GM12878 (cell line): ENCODE measurements at regions not wholly inside any gene's neighbourhood (a gene's known extent, or its start where the extent isn't known, plus 50 kb on each side); places are given as distances from the start of the nearest gene placed in this dataset.

Experiments
- ATAC-seq: fragments of 200-7000 bp; cut with Tn5 transposase; 3 replicates; pipeline ENCODE4 v1.9.1; 2020; ENCODE audit warnings: mild to moderate bottlenecking, moderate library complexity
- BruUV-seq: library from RNA; stranded (reverse); fragments of 400-500 nt; replicated peaks from 2 replicates; lab custom pipeline; 2021; lab: Mats Ljungman, UMichigan
- CTCF ChIA-PET: fragments of 300-600 bp; sonication (Branson Sonifier 250); formaldehyde crosslinking; extraction: SDS; loops from one replicate; lab custom pipeline; 2021; ENCODE audit warnings: inconsistent platforms; lab: Yijun Ruan, JAX
- POLR2A ChIA-PET: fragments of 350-600 bp; formaldehyde crosslinking; extraction: SDS; loops from one replicate; lab custom pipeline; 2021; ENCODE audit warnings: inconsistent platforms; lab: Charles Lee
- RAD21 ChIA-PET: fragments of 300-600 bp; sonication (Branson Sonifier 250); formaldehyde crosslinking; loops from one replicate; lab custom pipeline; 2023; ENCODE audit warnings: antibody characterized with exemption; ENCODE audit not compliant: unreplicated experiment; lab: Charles Lee
- SMC1A ChIA-PET: fragments of 300-600 bp; sonication (Branson Sonifier 250); formaldehyde crosslinking; loops from one replicate; lab custom pipeline; 2023; ENCODE audit not compliant: unreplicated experiment, uncharacterized antibody; lab: Charles Lee
- DNase-seq: peaks from one replicate; pipeline ENCODE4 v3.0.0-alpha.2; 2011; ENCODE audit warnings: low read depth, low spot score
- FAIRE-seq: peaks from 3 replicates; lab custom pipeline; 2011; peaks lifted over from hg19 to GRCh38; lab: Jason Lieb, UNC
- H2AFZ ChIP-seq: 2 replicates; pipeline ENCODE4 v1.6.0; 2011; ENCODE audit warnings: low read depth, low read length, control low read depth; ENCODE audit not compliant: control insufficient read depth
- H3K27ac ChIP-seq: 2 replicates; pipeline ENCODE4 v1.5.1; 2011; ENCODE audit warnings: control low read depth; ENCODE audit not compliant: control insufficient read depth, insufficient read depth
- H3K27me3 ChIP-seq, 2 experiments: replicated peaks in 1 of 2; 2 replicates each; pipeline versions ENCODE4 v1.6.0 to v1.6.1; 2011; ENCODE audit warnings: low read length in 1 of 2; ENCODE audit not compliant: control insufficient read depth in 2 of 2, insufficient read depth in 2 of 2
- H3K36me3 ChIP-seq, 2 experiments: 2 replicates each; pipeline ENCODE4 v1.5.1; 2011; ENCODE audit warnings: low read length in 1 of 2; ENCODE audit not compliant: control insufficient read depth in 2 of 2, insufficient read depth in 2 of 2
- H3K4me1 ChIP-seq: 2 replicates; pipeline ENCODE4 v1.6.1; 2011; ENCODE audit warnings: mild to moderate bottlenecking, low read length, moderate library complexity, mixed read lengths; ENCODE audit not compliant: control insufficient read depth, insufficient read depth
- H3K4me2 ChIP-seq: 2 replicates; pipeline ENCODE4 v1.6.0; 2011; ENCODE audit warnings: control low read depth; ENCODE audit not compliant: control insufficient read depth, insufficient read depth
- H3K4me3 ChIP-seq: fragments of 200-600 bp; sonication (generic); 2 replicates; pipeline ENCODE4 v1.5.1; 2016
- H3K79me2 ChIP-seq: 2 replicates; pipeline ENCODE4 v1.6.0; 2011; ENCODE audit warnings: low read length; ENCODE audit not compliant: control insufficient read depth, insufficient read depth
- H3K9ac ChIP-seq: 2 replicates; pipeline ENCODE4 v1.8.0; 2011; ENCODE audit warnings: low read length, control low read depth, mixed read lengths; ENCODE audit not compliant: control insufficient read depth, insufficient read depth
- H3K9me3 ChIP-seq: replicated peaks from 3 replicates; pipeline ENCODE4 v1.5.1; 2011; ENCODE audit warnings: mild to moderate bottlenecking, low read length; ENCODE audit not compliant: control insufficient read depth, insufficient read depth
- H4K20me1 ChIP-seq: 2 replicates; pipeline ENCODE4 v1.6.0; 2011; ENCODE audit not compliant: control insufficient read depth, insufficient read depth
- BRCA1 ChIP-seq: IDR thresholded peaks from 2 replicates; pipeline ENCODE4 v1.6.1; 2011; ENCODE audit warnings: low read depth, low read length, improper control_type of control experiment
- ELK1 ChIP-seq: IDR thresholded peaks from 2 replicates; pipeline ENCODE4 v1.6.1; 2012; ENCODE audit warnings: low read depth, low read length, improper control_type of control experiment
- FOXK2 ChIP-seq: fragments of 450-650 bp; IDR thresholded peaks from 2 replicates; pipeline ENCODE4 v1.6.1; 2017; ENCODE audit warnings: mild to moderate bottlenecking, moderate library complexity
- GABPA ChIP-seq: IDR thresholded peaks from 2 replicates; pipeline ENCODE4 v1.6.1; 2014; ENCODE audit warnings: antibody characterized with exemption, low read depth, mild to moderate bottlenecking, inconsistent platforms
- HSF1 ChIP-seq: fragments of 150-350 bp; IDR thresholded peaks from 2 replicates; pipeline ENCODE4 v1.6.1; 2014; ENCODE audit warnings: mild to moderate bottlenecking, low read depth, low read length
- IKZF1 ChIP-seq: fragments of 450-650 bp; conservative IDR thresholded peaks from 2 replicates; pipeline ENCODE4 v1.6.1; 2017; ENCODE audit warnings: antibody characterized with exemption, mild to moderate bottlenecking
- IRF5 ChIP-seq: fragments of 450-650 bp; IDR thresholded peaks from 2 replicates; pipeline ENCODE4 v1.6.1; 2017; ENCODE audit warnings: borderline replicate concordance
- POU2F2 ChIP-seq: IDR thresholded peaks from 3 replicates; pipeline ENCODE4 v1.6.1; 2011; ENCODE audit warnings: low read depth, mild to moderate bottlenecking, low read length, borderline replicate concordance
- RB1 ChIP-seq: fragments of 450-650 bp; formaldehyde crosslinking; IDR thresholded peaks from 2 replicates; pipeline ENCODE4 v1.6.1; 2017; ENCODE audit warnings: mild to moderate bottlenecking, borderline replicate concordance
- RBBP5 ChIP-seq: fragments of 200-600 bp; sonication (generic); conservative IDR thresholded peaks from 2 replicates; pipeline ENCODE4 v1.6.1; 2016
- REST ChIP-seq: IDR thresholded peaks from 2 replicates; pipeline ENCODE4 v1.6.1; 2012; ENCODE audit warnings: mild to moderate bottlenecking, low read depth, low read length
- RUNX3 ChIP-seq: IDR thresholded peaks from 2 replicates; pipeline ENCODE4 v1.6.1; 2012; ENCODE audit warnings: low read length, inconsistent platforms
- SIN3A ChIP-seq: IDR thresholded peaks from 2 replicates; pipeline ENCODE4 v1.6.1; 2012; ENCODE audit warnings: low read depth, low read length, improper control_type of control experiment
- SPI1 ChIP-seq: IDR thresholded peaks from 2 replicates; pipeline ENCODE4 v1.6.1; 2011; ENCODE audit warnings: low read depth, mild to moderate bottlenecking, low read length, moderate library complexity, borderline replicate concordance; ENCODE audit not compliant: insufficient read depth
- SUPT20H ChIP-seq: IDR thresholded peaks from 2 replicates; pipeline ENCODE4 v1.6.1; 2011; ENCODE audit warnings: low read depth, mild to moderate bottlenecking, low read length, moderate library complexity, borderline replicate concordance; ENCODE audit not compliant: control insufficient read depth
- WGBS: methylation state at CpG from one replicate; pipeline ENCODE4 v1.1.6; 2016; ENCODE audit warnings: low lambda C conversion rate; ENCODE audit not compliant: insufficient replicate concordance, insufficient coverage; ENCODE audit errors: missing lambda C conversion rate; 5-methylcytosine and 5-hydroxymethylcytosine counted together
- in situ Hi-C: fragments of 300-500 bp; cut with MboI; formaldehyde crosslinking; loops from 9 replicates; pipeline ENCODE4 v1.14.3; 2018; ENCODE audit warnings: mixed read lengths
- intact Hi-C: fragments of 100-400 bp; cut with micrococcal nuclease; formaldehyde crosslinking; loops from one replicate; pipeline ENCODE4 v1.14.2; 2022; ENCODE audit not compliant: unreplicated experiment

GRCh38 chr3:194854659-194855390 is 169.1 kb downstream of the FAM43A start:
- FAIRE-seq (no peak), DNase-seq (no peak), ATAC-seq (no peak)
- no peak overlapping the region for H2AFZ ChIP-seq
- no peak overlapping the region for H3K9ac ChIP-seq
- ChIA-PET CTCF (no interaction called here), SMC1A (no interaction called here), RAD21 (no interaction called here), POLR2A (no interaction called here)
- no TSS peak for BruUV-seq
- H3K36me3 ChIP-seq: no peaks in the 10 kb centered on the region
- H3K79me2 ChIP-seq: no peaks in the 10 kb centered on the region
- intact Hi-C loops: no loop called here
- H3K4me2 ChIP-seq: no peak overlapping the region
- no peak overlapping the region for H3K27ac ChIP-seq
- 43% methylated on average over 9 of the region's 9 CpGs for WGBS
- in situ Hi-C loops: no loop called here
- H4K20me1 ChIP-seq: no peaks in the 10 kb centered on the region
- H3K4me3 ChIP-seq: no peak overlapping the region
- H3K27me3 ChIP-seq: peaks cover 0 to 4% of the 10 kb centered on the region in 2 experiments; a peak in 2 of 4 replicates
- TF ChIP-seq SUPT20H (no peak), RB1 (no peak), POU2F2 (no peak), REST (no peak), RUNX3 (no peak), SPI1 (no peak), FOXK2 (no peak), IKZF1 (no peak), IRF5 (no peak), GABPA (no peak), ELK1 (no peak), RBBP5 (no peak), BRCA1 (no peak), SIN3A (no peak), HSF1 (no peak)
- no peaks in the 10 kb centered on the region for H3K4me1 ChIP-seq
- no peaks in the 10 kb centered on the region for H3K9me3 ChIP-seq
